ENCODE measurements at regions not wholly inside any gene's neighbourhood (a gene's known extent, or its start where the extent isn't known, plus 50 kb on each side); places are given as distances from the start of the nearest gene placed in this dataset.

DNA sequence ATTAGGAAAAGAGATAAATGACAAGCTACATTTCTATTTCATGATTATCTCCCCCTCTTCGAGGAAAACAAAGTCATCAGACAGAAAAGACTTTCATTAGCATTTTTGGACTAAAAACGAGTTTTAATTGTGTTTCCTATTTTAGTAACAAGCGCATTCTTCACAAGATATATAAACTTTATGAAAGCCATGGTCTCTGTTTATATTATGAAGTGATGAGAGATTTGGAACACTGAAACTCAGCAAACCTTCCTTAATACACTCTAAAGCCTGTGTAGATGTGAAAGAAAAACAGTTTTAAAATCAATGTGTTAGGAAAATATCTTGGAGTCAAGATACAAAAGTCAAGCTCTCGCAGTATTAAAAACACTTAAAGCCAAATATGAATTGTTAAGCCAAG is 539.1 kb downstream of the LRFN5 start:
- DNase-seq, result no peak

DNA sequence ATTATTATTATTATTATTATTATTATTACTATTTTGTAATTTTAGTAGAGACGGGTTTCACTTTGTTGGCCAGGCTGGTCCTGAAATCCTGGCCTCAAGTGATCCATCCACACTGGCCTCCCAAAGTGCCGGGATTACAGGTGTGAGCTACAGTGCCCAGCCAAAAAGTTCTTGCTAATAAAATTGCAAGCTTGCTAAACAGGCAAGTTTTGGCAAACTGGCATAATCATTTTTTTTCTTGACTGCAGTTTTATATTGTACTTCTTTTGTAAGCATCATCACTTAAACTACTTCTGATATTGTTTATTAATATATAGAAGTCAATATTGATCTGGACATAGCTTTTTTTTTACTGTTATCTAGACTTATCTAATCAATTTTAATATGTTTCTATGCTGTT is 536.4 kb downstream of the LRFN5 start:
- DNase-seq, result no peak

DNA sequence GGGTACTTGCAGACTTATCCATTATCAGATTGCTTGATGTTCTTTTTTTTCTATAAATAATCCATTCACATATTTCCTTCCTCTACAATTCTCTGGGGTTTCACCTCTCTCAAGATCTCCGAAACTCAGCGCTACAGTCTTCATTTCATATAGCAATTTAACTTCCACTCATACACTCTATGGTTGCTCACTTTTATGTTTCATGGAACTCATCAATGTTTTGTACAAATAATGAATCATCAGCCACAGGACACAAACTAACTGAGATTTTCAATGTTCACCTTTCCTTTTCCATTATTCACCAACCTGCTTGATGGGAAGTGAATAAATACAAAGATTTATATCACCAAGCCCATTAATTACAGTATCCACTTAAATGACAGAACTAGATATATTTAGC is 534.7 kb downstream of the LRFN5 start:
- DNase-seq, result no peak

DNA sequence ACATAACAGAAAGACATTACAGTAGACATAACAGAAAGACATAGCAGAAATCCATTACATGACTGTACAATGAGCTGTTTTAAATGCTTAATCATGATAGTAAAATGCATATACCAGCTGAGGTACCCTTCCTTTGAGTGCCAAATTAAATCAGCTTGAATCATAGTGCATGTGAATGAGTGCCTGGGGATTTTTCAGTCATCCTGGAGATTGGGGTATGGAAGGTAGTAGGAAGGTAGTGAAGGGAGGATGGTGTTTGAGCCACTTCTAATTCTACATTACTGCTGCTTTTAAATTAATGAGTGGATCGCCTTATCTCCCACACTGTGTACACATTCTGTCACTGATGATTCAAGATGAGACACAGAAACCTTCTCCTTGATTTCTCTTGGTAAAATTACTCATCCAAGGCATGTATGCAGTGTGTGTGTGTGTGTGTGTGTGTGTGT is 534.2 kb downstream of the LRFN5 start:
- DNase-seq, result no peak

DNA sequence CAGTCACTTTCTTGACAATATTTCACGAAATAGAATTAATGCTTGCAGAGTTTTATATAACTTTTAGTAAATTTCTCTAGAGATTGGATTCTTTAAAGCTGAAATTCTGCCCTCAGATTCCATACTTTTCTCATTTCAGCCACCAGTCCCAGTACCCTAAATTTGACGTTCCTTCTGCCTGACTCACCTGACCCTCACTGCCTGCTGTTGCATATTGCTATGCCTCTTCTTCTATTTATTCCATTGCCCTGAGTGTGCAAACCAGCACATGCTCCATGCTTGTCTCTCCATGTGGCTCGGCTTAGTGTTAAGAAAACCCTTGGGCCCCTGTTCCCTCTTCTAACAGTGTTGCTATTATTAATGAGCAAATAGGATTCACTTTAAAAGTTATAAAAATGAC is 533.3 kb downstream of the LRFN5 start:
- no peak for DNase-seq

DNA sequence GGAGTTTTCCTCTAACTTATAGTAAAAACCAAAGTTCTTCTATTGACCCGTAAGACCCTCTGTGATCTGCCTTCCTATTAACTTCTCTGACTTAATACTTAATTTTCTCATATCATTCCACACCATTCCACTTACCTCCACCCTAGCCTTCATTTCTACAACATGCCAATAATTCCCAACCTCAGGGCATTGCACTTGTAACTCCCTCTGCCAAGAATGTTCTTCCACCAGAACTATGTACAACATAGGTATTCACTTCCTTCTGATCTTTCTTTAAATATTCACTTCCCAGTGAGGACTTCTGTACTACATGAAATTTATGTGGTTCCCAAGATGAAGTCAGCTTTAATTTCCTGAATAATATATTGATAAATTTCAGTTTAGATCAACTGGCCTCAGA is 531.7 kb downstream of the LRFN5 start:
- DNase-seq, result no peak

DNA sequence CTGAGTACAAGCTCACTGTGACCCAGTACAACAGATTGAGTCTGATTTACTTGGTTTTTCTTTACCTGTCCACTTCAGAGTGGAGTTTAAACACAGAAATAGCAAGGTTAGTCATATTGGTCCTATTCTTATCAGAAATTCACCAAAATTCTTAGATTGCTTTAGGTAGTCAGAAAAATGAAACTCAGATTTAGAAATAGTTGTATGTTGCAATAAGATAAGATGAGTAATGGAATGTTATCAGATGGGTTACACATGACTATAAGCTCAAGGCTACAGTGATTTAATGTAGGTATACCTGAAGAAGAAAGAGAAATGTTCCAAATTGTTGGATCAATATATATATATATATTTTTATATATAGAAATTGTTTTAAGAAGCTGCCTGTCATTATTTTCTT is 524.1 kb downstream of the LRFN5 start:
- DNase-seq, result no peak

DNA sequence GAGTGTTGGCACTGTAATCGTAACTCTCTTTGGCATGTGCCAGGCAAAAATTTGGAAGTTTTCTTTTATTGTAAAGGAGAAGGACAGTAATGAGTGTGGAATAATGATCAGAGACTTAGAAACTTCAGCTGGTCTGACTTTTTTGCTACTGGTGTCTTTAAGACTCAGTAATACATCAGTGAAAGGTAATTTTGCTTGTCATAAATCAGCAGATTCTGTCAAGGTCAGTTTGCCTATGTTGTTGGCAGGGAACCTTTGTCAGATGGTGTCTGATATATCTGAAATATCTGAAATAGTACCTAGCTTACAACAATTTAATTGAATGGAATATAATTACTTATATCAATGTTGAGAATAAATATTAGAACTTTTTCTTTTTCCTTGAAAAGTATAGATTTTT is 516.9 kb downstream of the LRFN5 start:
- no peak for DNase-seq

DNA sequence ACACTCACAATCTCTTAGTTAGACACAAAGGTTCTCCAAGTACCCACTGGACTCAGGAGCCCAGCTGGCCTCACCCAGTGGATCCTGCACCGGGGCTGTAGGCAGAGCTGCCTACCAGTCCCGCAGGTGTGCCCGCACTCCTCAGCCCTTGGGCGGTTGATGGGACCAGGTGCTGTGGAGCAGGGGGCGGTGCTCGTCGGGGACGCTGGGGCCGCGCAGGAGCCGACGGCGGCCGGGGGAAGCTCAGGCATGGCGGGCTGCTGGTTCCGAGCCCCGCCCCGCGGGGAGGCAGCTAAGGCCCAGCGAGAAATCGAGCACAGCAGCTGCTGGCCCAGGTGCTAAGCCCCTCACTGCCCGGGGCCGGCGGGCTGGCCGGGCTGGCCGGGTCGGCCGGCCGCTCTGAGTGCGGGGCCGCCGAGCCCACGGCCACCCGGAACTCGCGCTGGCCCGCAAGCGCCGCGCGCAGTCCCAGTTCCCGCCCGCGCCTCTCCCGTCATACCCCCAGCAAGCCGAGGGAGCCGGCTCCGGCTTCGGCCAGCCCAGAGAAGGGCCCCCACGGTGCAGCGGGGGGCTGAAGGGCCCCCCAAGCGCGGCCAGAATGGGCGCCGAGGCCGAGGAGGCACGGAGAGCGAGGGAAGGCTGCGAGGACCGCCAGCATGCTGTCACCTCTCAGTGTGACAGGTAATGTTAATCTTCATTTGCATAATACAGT is 506.8 kb downstream of the LRFN5 start:
- DNase-seq, result no peak

DNA sequence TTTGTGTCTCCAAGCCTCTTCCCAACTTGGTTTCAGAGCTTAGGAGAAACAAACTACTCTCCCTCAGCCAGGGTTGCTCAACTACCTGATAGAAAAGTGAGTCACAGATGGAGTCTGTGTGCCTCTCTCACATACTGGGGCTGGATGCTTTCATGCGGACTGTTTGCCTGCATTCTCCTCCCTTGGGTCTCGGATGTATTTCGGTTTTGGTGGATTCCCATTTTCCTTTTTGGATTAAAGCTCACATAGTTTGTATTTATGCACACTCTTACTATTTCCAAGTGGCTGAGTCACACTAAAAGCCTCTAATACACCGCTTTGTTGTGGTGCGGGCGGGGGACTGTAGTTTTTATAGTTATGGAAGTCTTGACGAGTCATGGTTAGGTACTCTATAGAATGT is 505.4 kb downstream of the LRFN5 start:
- no peak for DNase-seq

DNA sequence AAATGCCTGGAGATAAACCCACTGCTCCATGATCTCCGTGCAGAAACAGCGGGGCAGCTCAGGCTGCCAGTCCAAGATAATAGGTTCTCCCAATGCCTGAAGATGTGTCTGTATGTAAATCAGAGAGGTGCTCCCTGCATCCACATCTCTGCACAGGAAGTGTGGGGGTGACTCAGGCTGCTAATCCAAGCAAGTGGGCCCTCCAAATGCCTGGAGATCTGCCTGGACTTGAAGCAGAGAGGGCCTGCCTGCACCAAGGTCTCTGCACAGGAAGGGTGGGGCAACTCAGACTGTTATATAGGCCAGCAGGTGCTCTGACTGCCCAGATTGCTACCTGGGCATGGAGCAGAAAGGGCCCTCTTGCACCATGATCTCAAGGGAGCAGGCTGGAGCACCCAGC is 504.7 kb downstream of the LRFN5 start:
- DNase-seq, result no peak

DNA sequence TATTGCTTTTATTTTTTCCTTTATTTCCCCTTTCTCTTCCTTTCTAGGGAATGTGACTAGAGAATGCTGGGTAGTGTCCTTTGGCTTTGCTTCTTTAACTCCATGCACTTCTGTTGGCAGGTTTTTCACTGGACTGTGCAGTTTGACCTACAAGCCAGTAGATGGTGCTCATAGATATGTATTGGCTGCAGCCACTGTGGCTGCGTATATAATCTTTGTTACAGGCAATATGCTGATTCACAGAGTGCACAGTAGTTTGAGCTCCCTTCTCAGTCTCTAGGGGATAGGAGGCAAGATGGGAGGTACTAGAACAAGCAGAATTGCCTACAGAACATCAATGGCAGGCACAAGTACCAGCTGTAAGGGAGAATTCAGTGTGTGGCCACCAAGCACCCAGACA is 503.5 kb downstream of the LRFN5 start:
- peak; percentile 9 for DNase-seq

DNA sequence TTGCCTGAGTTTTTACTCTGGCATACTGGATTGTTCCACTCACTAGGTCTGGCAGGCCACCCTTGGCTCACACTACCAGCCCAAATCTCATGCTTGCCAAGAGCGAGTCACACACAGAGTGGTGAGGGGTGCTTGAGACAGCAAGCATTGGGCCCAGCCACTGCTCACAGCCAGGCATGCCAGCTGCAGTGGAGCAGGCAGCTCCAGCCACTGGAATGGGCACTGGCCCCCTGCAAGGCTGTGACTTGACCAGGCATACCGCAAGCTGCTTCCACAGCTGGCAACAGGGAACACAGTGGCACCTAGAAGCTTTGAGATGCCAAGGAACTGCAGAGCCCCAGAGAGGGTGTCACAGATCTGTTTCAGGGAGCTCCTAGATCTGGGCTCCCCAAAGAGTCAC is 488.5 kb downstream of the LRFN5 start:
- DNase-seq, result no peak

DNA sequence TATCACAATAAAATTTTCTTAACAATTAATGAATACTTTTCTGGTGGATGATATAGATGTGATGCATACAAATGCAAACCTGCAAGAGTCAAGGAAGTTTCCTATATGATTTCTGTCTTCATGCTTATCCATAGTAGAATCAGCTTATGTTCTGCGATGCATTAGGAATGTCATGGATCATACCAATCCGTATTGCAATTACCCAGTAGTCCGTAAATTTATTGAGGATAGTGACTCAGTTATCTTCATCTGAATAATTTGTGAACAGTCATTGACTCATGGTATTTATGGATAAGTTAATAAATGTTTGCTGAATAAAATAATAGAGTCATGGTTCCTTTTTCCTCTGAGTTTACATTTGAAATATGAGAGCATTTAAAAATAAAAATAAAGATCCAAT is 483.4 kb downstream of the LRFN5 start:
- DNase-seq, result no peak

DNA sequence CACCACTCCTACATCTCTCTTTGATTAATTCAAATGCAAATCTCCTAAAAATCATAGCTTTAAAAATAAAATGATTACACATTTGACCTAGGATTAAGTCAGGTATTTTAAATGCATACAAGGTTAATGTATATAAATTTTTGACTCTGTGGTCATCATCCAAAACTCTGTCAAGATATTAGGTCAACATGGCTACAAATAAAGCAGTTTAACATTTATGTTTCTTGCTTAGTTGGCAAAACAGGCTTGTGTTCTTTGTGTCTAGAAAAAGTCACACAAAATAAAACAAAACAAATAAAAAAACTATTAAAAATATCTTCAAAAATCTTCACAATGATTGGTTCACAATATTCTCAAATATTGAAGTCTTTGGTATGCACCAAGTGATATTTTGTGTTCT is 473.2 kb downstream of the LRFN5 start:
- no peak for DNase-seq

DNA sequence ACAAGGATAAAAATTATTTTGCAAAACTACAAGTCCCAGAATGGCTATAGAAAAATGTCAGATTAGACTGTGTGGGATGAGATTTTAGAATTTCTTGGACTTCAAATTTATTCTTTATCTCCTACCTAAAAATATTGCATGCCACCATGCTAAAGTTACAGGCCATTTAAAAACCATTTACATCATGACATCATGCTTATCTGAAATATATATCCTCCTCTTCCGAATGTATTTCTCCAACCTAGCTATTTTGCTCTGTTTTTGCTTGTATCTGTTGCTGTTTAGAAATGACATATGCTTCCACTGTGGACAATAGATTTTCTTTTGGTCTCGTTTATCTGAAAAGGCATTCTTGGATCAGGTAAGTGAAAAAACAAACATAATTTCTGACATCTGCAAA is 471.7 kb downstream of the LRFN5 start:
- DNase-seq, result no peak

DNA sequence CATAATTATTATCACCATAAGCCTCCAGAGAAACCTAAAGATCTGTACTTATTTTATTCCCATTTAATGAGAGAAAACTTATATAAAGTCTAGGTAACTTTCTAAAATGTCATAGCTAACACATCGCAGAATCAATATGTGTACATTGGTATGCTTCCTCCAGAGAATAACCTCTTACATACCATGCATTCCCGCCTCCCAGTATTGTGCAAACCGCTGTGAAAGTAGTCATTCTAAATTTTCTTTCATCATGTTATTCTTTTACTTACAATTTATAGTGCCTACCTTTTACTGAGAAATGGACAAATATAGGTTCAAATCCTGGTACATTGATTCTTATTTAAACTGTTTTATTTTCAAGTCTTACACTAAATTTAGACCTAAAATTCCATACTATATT is 463.4 kb downstream of the LRFN5 start:
- DNase-seq, result no peak

DNA sequence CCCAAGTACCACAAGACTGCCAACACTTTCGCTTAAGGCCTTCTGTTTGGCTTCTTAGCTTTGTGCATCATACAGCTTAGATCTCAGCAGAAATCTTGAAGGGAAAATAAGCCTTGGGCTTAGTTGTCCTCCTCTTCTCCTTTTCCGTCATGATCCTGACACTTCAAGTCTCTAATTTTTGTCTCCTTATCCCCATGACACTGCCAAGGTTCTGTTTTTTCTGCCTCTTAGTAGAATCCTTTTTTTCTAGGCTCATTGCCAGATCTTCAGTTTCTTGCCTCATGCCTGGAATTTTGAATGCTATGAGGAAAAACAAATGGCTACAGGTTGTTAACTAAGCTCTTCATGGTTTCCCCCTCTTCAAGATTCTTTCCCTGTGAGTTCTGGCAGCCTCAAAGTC is 450.4 kb downstream of the LRFN5 start:
- DNase-seq, result no peak

DNA sequence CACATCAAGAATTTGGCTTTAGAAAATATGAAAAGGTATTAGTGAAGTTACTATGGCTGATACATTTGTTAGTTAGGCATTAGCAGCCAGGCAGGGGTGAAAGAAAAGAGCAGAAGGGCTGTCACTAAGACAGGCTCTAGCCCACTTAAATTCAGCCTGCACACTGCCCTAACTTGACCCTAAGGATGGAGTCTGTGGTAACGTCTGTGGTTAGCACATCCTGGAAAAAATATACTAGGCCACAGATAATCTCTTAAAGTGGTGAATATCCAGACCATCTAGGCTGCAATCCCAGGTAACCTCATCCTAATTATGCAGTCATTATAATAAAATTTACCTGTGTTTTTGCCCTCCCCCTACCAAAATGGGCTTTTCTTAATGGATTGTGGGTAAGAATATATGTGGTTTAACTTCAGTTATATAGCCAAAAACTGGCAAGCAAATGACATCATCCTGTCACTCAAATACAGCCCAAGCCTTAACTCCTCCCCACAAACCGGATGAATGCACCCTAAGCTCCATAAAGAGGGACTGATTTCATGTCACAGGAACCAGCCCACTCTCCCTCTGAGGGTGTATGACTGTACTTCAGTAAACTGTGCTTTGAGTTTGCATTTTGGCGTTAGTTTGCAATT is 440.9 kb downstream of the LRFN5 start:
- no peak for DNase-seq

DNA sequence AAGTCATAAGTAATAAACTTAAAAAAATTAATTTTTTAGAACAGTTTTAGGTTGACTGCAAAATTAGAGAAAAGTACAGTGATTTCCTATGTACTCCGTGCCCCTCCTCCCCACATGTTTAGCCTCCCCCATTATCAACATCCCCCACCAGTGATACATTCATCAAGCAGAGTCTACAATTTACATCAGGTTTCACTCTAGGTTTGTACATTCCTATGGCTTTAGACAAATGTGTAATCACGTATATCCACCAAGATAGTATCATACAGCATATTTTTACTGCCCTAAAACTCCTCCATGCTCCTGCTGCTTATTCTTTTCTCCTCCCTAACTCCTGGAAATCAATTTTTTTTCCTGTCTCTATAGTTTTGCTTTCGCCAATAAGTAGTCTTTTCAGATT is 438.7 kb downstream of the LRFN5 start:
- no peak for DNase-seq

DNA sequence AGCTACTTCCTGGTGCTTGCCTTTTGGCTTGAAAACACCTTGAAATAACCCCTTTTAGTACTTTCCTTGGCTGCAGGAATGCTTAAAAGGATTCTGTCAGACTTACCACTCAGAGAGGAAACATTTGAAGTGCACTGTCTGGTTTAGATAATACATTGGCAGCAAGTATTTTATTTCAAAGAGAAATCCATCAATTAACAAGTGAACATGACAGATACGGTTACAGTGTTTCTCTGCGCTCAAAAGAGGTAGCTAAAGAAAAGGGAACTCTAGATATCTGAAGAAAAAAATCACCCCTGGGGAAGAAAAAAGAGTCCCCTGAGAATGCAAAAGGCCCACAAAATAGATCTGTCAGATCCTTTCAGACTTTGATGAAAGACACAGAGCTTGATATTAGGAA is 421.9 kb downstream of the LRFN5 start:
- no peak for DNase-seq

DNA sequence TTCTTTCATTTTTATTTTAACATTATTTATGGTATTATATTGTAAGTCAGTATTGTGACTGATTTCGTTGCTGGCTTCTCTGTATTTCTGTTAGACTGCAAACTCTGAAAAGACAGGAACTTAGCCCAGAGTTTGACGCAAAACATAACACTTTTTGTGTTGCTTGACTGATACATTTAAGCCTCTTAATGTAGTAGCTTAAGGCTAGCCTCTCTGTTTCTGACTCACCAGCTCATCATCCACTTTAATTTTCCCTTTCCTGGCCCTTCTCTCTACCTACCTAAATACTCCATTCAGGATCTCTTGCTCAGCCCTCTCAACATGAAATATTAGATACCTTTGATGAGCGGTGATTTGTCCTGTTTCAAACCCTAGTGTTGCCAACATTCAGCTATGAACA is 420.6 kb downstream of the LRFN5 start:
- no peak for DNase-seq

DNA sequence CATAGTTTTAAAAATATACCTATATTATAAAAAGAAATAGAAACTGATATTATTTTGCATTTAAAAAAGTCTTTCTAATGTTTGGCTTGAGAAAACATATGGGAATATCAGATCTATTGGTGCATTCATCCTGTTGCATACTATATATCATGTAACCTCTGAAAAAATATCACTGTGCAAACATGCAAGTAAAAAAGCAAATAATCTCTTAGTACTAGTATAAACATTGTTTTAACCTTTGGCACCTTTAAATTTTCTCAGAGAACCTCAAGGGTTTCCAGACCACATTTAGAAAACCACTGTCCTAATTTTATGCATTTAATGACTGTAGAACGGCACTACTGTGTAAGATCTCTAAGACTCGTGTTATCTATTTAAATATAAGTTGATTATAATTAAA is 416.8 kb downstream of the LRFN5 start:
- no peak for DNase-seq

DNA sequence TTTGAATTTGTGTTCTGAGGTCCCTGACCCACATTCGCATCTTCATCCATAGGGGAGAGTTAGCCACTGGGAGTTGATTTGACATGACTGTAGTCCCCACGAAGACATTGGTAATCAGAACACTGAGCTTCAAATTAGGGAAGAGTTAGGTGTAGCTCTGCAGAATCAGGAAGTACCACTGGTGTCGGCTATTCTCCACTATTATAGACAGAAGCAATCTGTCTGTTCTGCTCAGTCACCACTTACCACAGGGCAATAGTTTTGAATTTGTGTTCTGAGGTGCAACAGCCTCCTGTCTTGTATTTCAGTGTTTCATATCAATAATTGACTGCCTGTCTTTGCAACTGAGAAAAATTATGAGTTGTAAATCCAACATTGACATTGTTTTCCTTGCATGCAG is 407.6 kb downstream of the LRFN5 start:
- DNase-seq, result no peak

DNA sequence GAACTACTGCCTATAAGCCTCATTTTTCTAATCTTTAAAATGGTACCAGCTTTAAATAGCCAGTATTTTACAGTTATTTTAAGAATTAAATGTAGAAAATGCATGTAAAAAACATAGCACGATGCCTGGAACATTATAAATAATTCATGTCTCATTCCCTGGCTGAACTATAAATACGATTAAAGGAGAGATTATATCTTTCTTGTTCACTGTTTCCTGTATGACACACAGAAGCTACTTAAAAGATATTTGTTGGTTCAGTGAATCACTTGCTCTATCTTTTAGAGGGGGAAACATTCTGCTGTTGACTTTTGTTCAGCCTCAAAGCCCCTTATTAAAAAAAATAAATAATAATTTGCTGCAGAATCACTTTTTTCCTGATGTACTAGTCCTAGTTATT is 406.9 kb downstream of the LRFN5 start:
- no peak for DNase-seq

Measured in NCI-H1694 treated with DMSO at 0.1 percent for 48 hours (cell line).